ENCODE measurements at regions not wholly inside any gene's neighbourhood (a gene's known extent, or its start where the extent isn't known, plus 50 kb on each side); places are given as distances from the start of the nearest gene placed in this dataset.

GRCh38 chr12:66066137-66066928, 64.2 kb downstream of the LLPH start:
- no peak overlapping the region for H3K4me3 ChIP-seq (ENCODE audit: low read depth, low read length)
- TF ChIP-seq CTCF (IDR thresholded peaks at IDR 0.05; ENCODE audit: low read depth, low read length, missing control alignments), result peak; percentile 28
- DNase-seq (ENCODE audit: low read depth), result no peak

- no peak overlapping the region for H3K4me3 ChIP-seq (ENCODE audit: low read depth, low read length)
- TF ChIP-seq CTCF (IDR thresholded peaks at IDR 0.05; ENCODE audit: low read depth, low read length, missing control alignments), result no peak
- no peak for DNase-seq (ENCODE audit: low read depth)
Measured at GRCh38 chr12:66065641-66066136, 64.9 kb downstream of the LLPH start.

- DNase-seq (ENCODE audit: low read depth), result no peak
- no peak for TF ChIP-seq CTCF (IDR thresholded peaks at IDR 0.05; ENCODE audit: low read depth, low read length, missing control alignments)
- no peak overlapping the region for H3K4me3 ChIP-seq (ENCODE audit: low read depth, low read length)
Measured at GRCh38 chr12:66065150-66065549, 65.4 kb downstream of the LLPH start.

- no peak overlapping the region for H3K4me3 ChIP-seq (ENCODE audit: low read depth, low read length)
- no peak for TF ChIP-seq CTCF (IDR thresholded peaks at IDR 0.05; ENCODE audit: low read depth, low read length, missing control alignments)
- DNase-seq (ENCODE audit: low read depth), result no peak
Measured at GRCh38 chr12:66063916-66064315, 66.6 kb downstream of the LLPH start.

GRCh38 chr12:66062290-66062625, 68.3 kb downstream of the LLPH start:
- H3K4me3 ChIP-seq (ENCODE audit: low read depth, low read length), result no peak overlapping the region
- TF ChIP-seq CTCF (IDR thresholded peaks at IDR 0.05; ENCODE audit: low read depth, low read length, missing control alignments), result no peak
- no peak for DNase-seq (ENCODE audit: low read depth)

GRCh38 chr12:66061557-66062289, 68.8 kb downstream of the LLPH start:
- DNase-seq (ENCODE audit: low read depth), result no peak
- no peak overlapping the region for H3K4me3 ChIP-seq (ENCODE audit: low read depth, low read length)
- TF ChIP-seq CTCF (IDR thresholded peaks at IDR 0.05; ENCODE audit: low read depth, low read length, missing control alignments), result no peak

All from GM12864 (cell line).